ENCODE measurements at regions not wholly inside any gene's neighbourhood (a gene's known extent, or its start where the extent isn't known, plus 50 kb on each side); places are given as distances from the start of the nearest gene placed in this dataset.

GRCh38 chr7:51501620-51502019 lies 185.0 kb upstream of the COBL start:
- H4K20me1 ChIP-seq (replicated peaks in 1 of 2; ENCODE audit: control insufficient read depth in 1 of 2, insufficient read depth in 2 of 2, low read length in 2 of 2), result no peaks in the 10 kb centered on the region
- H3K14ac ChIP-seq (ENCODE audit: insufficient read length), result no peak overlapping the region
- H3K79me2 ChIP-seq (ENCODE audit: control insufficient read depth in 1 of 2, insufficient read depth in 2 of 2, low read length in 2 of 2), result no peaks in the 10 kb centered on the region
- CTCF ChIA-PET (ENCODE audit: partially characterized antibody), result no interaction called here
- FAIRE-seq (no peak), DNase-seq (ENCODE audit: low read depth in 1 of 2, low spot score in 2 of 2) (no peak)
- POLR2A ChIA-PET (ENCODE audit: partially characterized antibody), result no interaction called here
- no peak overlapping the region for H3K23ac ChIP-seq (ENCODE audit: insufficient read length)
- H3K27me3 ChIP-seq (replicated peaks in 1 of 4; ENCODE audit: control insufficient read depth in 3 of 4, extremely low read depth in 1 of 4, insufficient read depth in 3 of 4, low read length in 3 of 4), result no peaks in the 10 kb centered on the region
- H3K9me3 ChIP-seq (ENCODE audit: insufficient read depth in 2 of 2, low read depth in 1 of 2, low read length in 1 of 2), result no peaks in the 10 kb centered on the region; a peak in 1 of 4 replicates
- no peak overlapping the region for H4K8ac ChIP-seq (ENCODE audit: extremely low read depth, insufficient read depth, low read length)
- H3K56ac ChIP-seq (replicated peaks; ENCODE audit: insufficient read length, low read depth, low read length), result no peak overlapping the region
- no peak overlapping the region for H2BK5ac ChIP-seq (ENCODE audit: low read depth, low read length)
- H3K27ac ChIP-seq (ENCODE audit: low read depth, low read length), result no peak overlapping the region
- H3K36me3 ChIP-seq (ENCODE audit: control insufficient read depth in 2 of 4, insufficient read depth in 4 of 4, low read length in 3 of 4), result no peaks in the 10 kb centered on the region
- no peaks in the 10 kb centered on the region for H3K79me1 ChIP-seq (ENCODE audit: low read depth, low read length)
- TF ChIP-seq KDM1A (IDR thresholded peaks at IDR 0.05; ENCODE audit: borderline replicate concordance, low read length) (no peak), JUND (IDR thresholded peaks at IDR 0.05; ENCODE audit: low read length) (no peak), YY1 (IDR thresholded peaks at IDR 0.05; ENCODE audit: low read depth, low read length) (no peak), KDM5A (IDR thresholded peaks at IDR 0.05; ENCODE audit: low read length) (no peak), TCF12 (IDR thresholded peaks at IDR 0.05; ENCODE audit: low read depth, low read length) (no peak), TAF7 (optimal IDR thresholded peaks at IDR 0.05; ENCODE audit: borderline replicate concordance, low read depth, low read length) (no peak), CBX8 (IDR thresholded peaks at IDR 0.05; ENCODE audit: borderline replicate concordance, low read depth, low read length) (no peak), SIX5 (IDR thresholded peaks at IDR 0.05; ENCODE audit: low read depth, low read length) (no peak), CHD2 (IDR thresholded peaks at IDR 0.05; ENCODE audit: low read length) (no peak), SUZ12 (IDR thresholded peaks at IDR 0.05; ENCODE audit: low read length) (no peak), NRF1 (IDR thresholded peaks at IDR 0.05; ENCODE audit: low read depth, low read length) (no peak), EZH2 (IDR thresholded peaks at IDR 0.05; ENCODE audit: low read depth, low read length, severe bottlenecking) (no peak), SIRT6 (IDR thresholded peaks at IDR 0.05; ENCODE audit: low read length) (no peak)
- TF ChIP-seq, protein P1, sequence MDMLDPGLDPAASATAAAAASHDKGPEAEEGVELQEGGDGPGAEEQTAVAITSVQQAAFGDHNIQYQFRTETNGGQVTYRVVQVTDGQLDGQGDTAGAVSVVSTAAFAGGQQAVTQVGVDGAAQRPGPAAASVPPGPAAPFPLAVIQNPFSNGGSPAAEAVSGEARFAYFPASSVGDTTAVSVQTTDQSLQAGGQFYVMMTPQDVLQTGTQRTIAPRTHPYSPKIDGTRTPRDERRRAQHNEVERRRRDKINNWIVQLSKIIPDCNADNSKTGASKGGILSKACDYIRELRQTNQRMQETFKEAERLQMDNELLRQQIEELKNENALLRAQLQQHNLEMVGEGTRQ (IDR thresholded peaks at IDR 0.05; ENCODE audit: low read length), result no peak
- TF ChIP-seq, protein P2, sequence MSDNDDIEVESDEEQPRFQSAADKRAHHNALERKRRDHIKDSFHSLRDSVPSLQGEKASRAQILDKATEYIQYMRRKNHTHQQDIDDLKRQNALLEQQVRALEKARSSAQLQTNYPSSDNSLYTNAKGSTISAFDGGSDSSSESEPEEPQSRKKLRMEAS (IDR thresholded peaks at IDR 0.05), result no peak
- no peaks in the 10 kb centered on the region; the same call in 1 of the 2 replicates for H3K23me2 ChIP-seq (ENCODE audit: low read depth, low read length)
- H3K18ac ChIP-seq (ENCODE audit: extremely low read depth, low read length), result no peak overlapping the region
- H2AFZ ChIP-seq (ENCODE audit: low read length), result no peak overlapping the region
- H2BK120ac ChIP-seq (replicated peaks; ENCODE audit: low read depth, low read length), result no peak overlapping the region
- no peaks in the 10 kb centered on the region for H3K4me1 ChIP-seq (replicated peaks in 1 of 4; ENCODE audit: control insufficient read depth in 3 of 4, insufficient read depth in 4 of 4, low read length in 3 of 4)
- H2BK20ac ChIP-seq (ENCODE audit: low read length), result no peak overlapping the region
- H3K9ac ChIP-seq (replicated peaks in 1 of 4; ENCODE audit: extremely low read depth in 1 of 4, low read depth in 3 of 4, low read length in 3 of 4), result no peak overlapping the region
- no peak overlapping the region for H3K4me3 ChIP-seq (ENCODE audit: extremely low read depth in 1 of 4, insufficient read depth in 2 of 4, low read depth in 3 of 4, low read length in 4 of 4)
- no peak overlapping the region for H4K5ac ChIP-seq (ENCODE audit: insufficient read length, low read depth, low read length)
- no peak overlapping the region for H3K4ac ChIP-seq (replicated peaks; ENCODE audit: insufficient read length, low read depth, low read length)
- no peak overlapping the region for H4K91ac ChIP-seq (replicated peaks; ENCODE audit: insufficient read length, low read length)
- no peak overlapping the region for H2BK12ac ChIP-seq (ENCODE audit: low read depth, low read length)
- H3K4me2 ChIP-seq (ENCODE audit: insufficient read depth in 1 of 2, low read depth in 2 of 2, low read length in 2 of 2), result no peak overlapping the region
- 82 to 100% methylated on average over 1 to 5 of the region's 5 CpGs for WGBS, 2 experiments (ENCODE audit: extremely low coverage in 1 of 2, insufficient coverage in 1 of 2, insufficient read length in 1 of 2, insufficient replicate concordance in 2 of 2, low coverage in 1 of 2, low lambda C conversion rate in 2 of 2, missing lambda C conversion rate in 1 of 2)
- no peak overlapping the region for H2BK15ac ChIP-seq (ENCODE audit: low read length)
- no peak overlapping the region for H2AK5ac ChIP-seq (ENCODE audit: low read depth, low read length)

All from H1 (cell line).